ENCODE measurements at regions not wholly inside any gene's neighbourhood (a gene's known extent, or its start where the extent isn't known, plus 50 kb on each side); places are given as distances from the start of the nearest gene placed in this dataset.
A peak's percentile ranks its signal among the peaks of the same experiment; 100 is the strongest.

- WGBS, result 91% methylated on average over 15 of the region's 15 CpGs
- Histone ChIP-seq H2BK120ac (ENCODE audit: low read depth, low read length) (no peak overlapping the region), H3K9me3 (ENCODE audit: control insufficient read depth, low read length) (no peaks in the 10 kb centered on the region), H3K9ac (ENCODE audit: low read length) (no peak overlapping the region), H3K79me1 (replicated peaks; ENCODE audit: low read length, poor library complexity, severe bottlenecking) (no peaks in the 10 kb centered on the region), H2BK12ac (ENCODE audit: low read length in 2 of 2) (no peak overlapping the region), H4K91ac (ENCODE audit: low read length) (no peak overlapping the region), H3K4me3 (ENCODE audit: insufficient read depth in 1 of 2, low read depth in 1 of 2, low read length in 2 of 2) (no peak overlapping the region), H3K4ac (ENCODE audit: low read depth in 1 of 2, low read length in 2 of 2) (no peak overlapping the region), H3K14ac (ENCODE audit: low read length in 2 of 2) (no peak overlapping the region), H2AK5ac (ENCODE audit: low read length, severe bottlenecking) (no peak overlapping the region), H3K27me3 (ENCODE audit: control insufficient read depth in 1 of 2, insufficient read depth in 1 of 2, low read length in 2 of 2) (peaks cover 3 to 29% of the 10 kb centered on the region in 2 experiments), H3K4me2 (ENCODE audit: low read length, poor library complexity, severe bottlenecking) (no peak overlapping the region), H3K23ac (ENCODE audit: low read length in 2 of 2) (no peak overlapping the region), H3K18ac (ENCODE audit: low read depth in 1 of 2, low read length in 2 of 2) (no peak overlapping the region), H3K27ac (ENCODE audit: low read length, poor library complexity, severe bottlenecking) (no peak overlapping the region), H4K8ac (ENCODE audit: low read length) (no peak overlapping the region), H2AFZ (ENCODE audit: low read depth, low read length) (no peak overlapping the region), H3K36me3 (ENCODE audit: control insufficient read depth in 1 of 2, insufficient read depth in 2 of 2, low read depth in 1 of 2, low read length in 2 of 2) (no peaks in the 10 kb centered on the region), H3K4me1 (ENCODE audit: control insufficient read depth, insufficient read depth, low read depth, low read length) (peaks cover 6% of the 10 kb centered on the region), H2BK15ac (ENCODE audit: low read depth, poor library complexity, severe bottlenecking) (no peak overlapping the region), H2BK5ac (ENCODE audit: low read depth, low read length, poor library complexity, severe bottlenecking) (no peak overlapping the region)
- no peak for DNase-seq
These were observed 64.0 kb upstream of the APCDD1L start for GRCh38 chr20:58579069-58579818.

- Histone ChIP-seq H3K4ac (ENCODE audit: low read depth in 1 of 2, low read length in 2 of 2) (no peak overlapping the region), H3K9ac (ENCODE audit: low read length) (no peak overlapping the region), H3K23ac (ENCODE audit: low read length in 2 of 2) (no peak overlapping the region), H2BK12ac (ENCODE audit: low read length in 2 of 2) (no peak overlapping the region), H3K36me3 (ENCODE audit: control insufficient read depth in 1 of 2, insufficient read depth in 2 of 2, low read depth in 1 of 2, low read length in 2 of 2) (no peaks in the 10 kb centered on the region), H3K79me1 (replicated peaks; ENCODE audit: low read length, poor library complexity, severe bottlenecking) (no peaks in the 10 kb centered on the region), H3K14ac (ENCODE audit: low read length in 2 of 2) (no peak overlapping the region), H3K18ac (ENCODE audit: low read depth in 1 of 2, low read length in 2 of 2) (no peak overlapping the region), H3K27ac (ENCODE audit: low read length, poor library complexity, severe bottlenecking) (no peak overlapping the region), H2BK120ac (ENCODE audit: low read depth, low read length) (no peak overlapping the region), H3K9me3 (ENCODE audit: control insufficient read depth, low read length) (no peaks in the 10 kb centered on the region), H4K91ac (ENCODE audit: low read length) (no peak overlapping the region), H2BK15ac (ENCODE audit: low read depth, poor library complexity, severe bottlenecking) (no peak overlapping the region), H4K8ac (ENCODE audit: low read length) (no peak overlapping the region), H2BK5ac (ENCODE audit: low read depth, low read length, poor library complexity, severe bottlenecking) (no peak overlapping the region), H3K27me3 (ENCODE audit: control insufficient read depth in 1 of 2, insufficient read depth in 1 of 2, low read length in 2 of 2) (peaks cover 3 to 29% of the 10 kb centered on the region in 2 experiments), H3K4me2 (ENCODE audit: low read length, poor library complexity, severe bottlenecking) (no peak overlapping the region), H2AK5ac (ENCODE audit: low read length, severe bottlenecking) (no peak overlapping the region), H3K4me1 (ENCODE audit: control insufficient read depth, insufficient read depth, low read depth, low read length) (peaks cover 6% of the 10 kb centered on the region), H2AFZ (ENCODE audit: low read depth, low read length) (no peak overlapping the region), H3K4me3 (ENCODE audit: insufficient read depth in 1 of 2, low read depth in 1 of 2, low read length in 2 of 2) (no peak overlapping the region)
- DNase-seq, result no peak
- 91% methylated on average over 23 of the region's 23 CpGs for WGBS
These were observed 62.8 kb upstream of the APCDD1L start for GRCh38 chr20:58577871-58578598.

- Histone ChIP-seq H3K27ac (ENCODE audit: low read length, poor library complexity, severe bottlenecking) (no peak overlapping the region), H2BK15ac (ENCODE audit: low read depth, poor library complexity, severe bottlenecking) (peak overlapping the region; percentile 9), H4K91ac (ENCODE audit: low read length) (no peak overlapping the region), H4K8ac (ENCODE audit: low read length) (no peak overlapping the region), H2BK12ac (ENCODE audit: low read length in 2 of 2) (no peak overlapping the region), H3K4ac (ENCODE audit: low read depth in 1 of 2, low read length in 2 of 2) (no peak overlapping the region), H3K4me2 (ENCODE audit: low read length, poor library complexity, severe bottlenecking) (no peak overlapping the region), H3K14ac (ENCODE audit: low read length in 2 of 2) (no peak overlapping the region), H2BK5ac (ENCODE audit: low read depth, low read length, poor library complexity, severe bottlenecking) (no peak overlapping the region), H3K4me3 (ENCODE audit: insufficient read depth in 1 of 2, low read depth in 1 of 2, low read length in 2 of 2) (no peak overlapping the region), H3K9ac (ENCODE audit: low read length) (no peak overlapping the region), H3K79me1 (replicated peaks; ENCODE audit: low read length, poor library complexity, severe bottlenecking) (no peaks in the 10 kb centered on the region), H3K18ac (ENCODE audit: low read depth in 1 of 2, low read length in 2 of 2) (no peak overlapping the region), H3K9me3 (ENCODE audit: control insufficient read depth, low read length) (no peaks in the 10 kb centered on the region), H3K23ac (ENCODE audit: low read length in 2 of 2) (no peak overlapping the region), H3K27me3 (ENCODE audit: control insufficient read depth in 1 of 2, insufficient read depth in 1 of 2, low read length in 2 of 2) (peaks cover 3 to 29% of the 10 kb centered on the region in 2 experiments), H3K36me3 (ENCODE audit: control insufficient read depth in 1 of 2, insufficient read depth in 2 of 2, low read depth in 1 of 2, low read length in 2 of 2) (no peaks in the 10 kb centered on the region), H2AFZ (ENCODE audit: low read depth, low read length) (no peak overlapping the region), H2AK5ac (ENCODE audit: low read length, severe bottlenecking) (no peak overlapping the region), H2BK120ac (ENCODE audit: low read depth, low read length) (no peak overlapping the region), H3K4me1 (ENCODE audit: control insufficient read depth, insufficient read depth, low read depth, low read length) (peaks cover 7% of the 10 kb centered on the region)
- no peak for DNase-seq
- WGBS, result 89% methylated on average over 13 of the region's 13 CpGs
These were observed 62.1 kb upstream of the APCDD1L start for GRCh38 chr20:58577139-58577806.

- Histone ChIP-seq H2BK15ac (ENCODE audit: low read depth, poor library complexity, severe bottlenecking) (no peak overlapping the region), H3K36me3 (ENCODE audit: control insufficient read depth in 1 of 2, insufficient read depth in 2 of 2, low read depth in 1 of 2, low read length in 2 of 2) (no peaks in the 10 kb centered on the region), H4K91ac (ENCODE audit: low read length) (no peak overlapping the region), H3K4ac (ENCODE audit: low read depth in 1 of 2, low read length in 2 of 2) (no peak overlapping the region), H3K23ac (ENCODE audit: low read length in 2 of 2) (no peak overlapping the region), H4K8ac (ENCODE audit: low read length) (no peak overlapping the region), H3K4me2 (ENCODE audit: low read length, poor library complexity, severe bottlenecking) (no peak overlapping the region), H3K79me1 (replicated peaks; ENCODE audit: low read length, poor library complexity, severe bottlenecking) (no peaks in the 10 kb centered on the region), H3K18ac (ENCODE audit: low read depth in 1 of 2, low read length in 2 of 2) (no peak overlapping the region), H3K27ac (ENCODE audit: low read length, poor library complexity, severe bottlenecking) (no peak overlapping the region), H3K14ac (ENCODE audit: low read length in 2 of 2) (no peak overlapping the region), H2AFZ (ENCODE audit: low read depth, low read length) (no peak overlapping the region), H2BK5ac (ENCODE audit: low read depth, low read length, poor library complexity, severe bottlenecking) (no peak overlapping the region), H3K4me3 (ENCODE audit: insufficient read depth in 1 of 2, low read depth in 1 of 2, low read length in 2 of 2) (no peak overlapping the region), H3K9ac (ENCODE audit: low read length) (no peak overlapping the region), H2BK120ac (ENCODE audit: low read depth, low read length) (no peak overlapping the region), H3K9me3 (ENCODE audit: control insufficient read depth, low read length) (no peaks in the 10 kb centered on the region), H3K4me1 (ENCODE audit: control insufficient read depth, insufficient read depth, low read depth, low read length) (peaks cover 10% of the 10 kb centered on the region), H2BK12ac (ENCODE audit: low read length in 2 of 2) (no peak overlapping the region), H2AK5ac (ENCODE audit: low read length, severe bottlenecking) (peak overlapping the region; percentile 41), H3K27me3 (ENCODE audit: control insufficient read depth in 1 of 2, insufficient read depth in 1 of 2, low read length in 2 of 2) (peaks cover 3 to 26% of the 10 kb centered on the region in 2 experiments)
- WGBS, result 90% methylated on average over 9 of the region's 9 CpGs
- no peak for DNase-seq
These were observed 61.4 kb upstream of the APCDD1L start for GRCh38 chr20:58576603-58576970.

All from mesenchymal stem cell (in vitro differentiated cells and primary cell).